ENCODE measurements at regions not wholly inside any gene's neighbourhood (a gene's known extent, or its start where the extent isn't known, plus 50 kb on each side); places are given as distances from the start of the nearest gene placed in this dataset.

GRCh38 chr4:125011646-125012045 lies 299.1 kb upstream of the ANKRD50 start:
- no peak for ATAC-seq (replicated peaks in 1 of 4)
- H3K4me1 ChIP-seq (ENCODE audit: control insufficient read depth in 1 of 2, extremely low read depth in 1 of 2, insufficient read depth in 2 of 2, low read length in 2 of 2), result no peaks in the 10 kb centered on the region
- H3K27me3 Mint-ChIP-seq, result no peaks in the 10 kb centered on the region
- H3K27ac Mint-ChIP-seq, result no peak overlapping the region
- no peaks in the 10 kb centered on the region for H3K27me3 ChIP-seq (replicated peaks in 1 of 2; ENCODE audit: control insufficient read depth in 2 of 2, extremely low read depth in 1 of 2, insufficient read depth in 2 of 2, low read length in 1 of 2)
- H3K4me3 Mint-ChIP-seq, result no peak overlapping the region
- no peaks in the 10 kb centered on the region for H3K9me3 ChIP-seq
- WGBS (ENCODE audit: insufficient coverage), result 40% methylated on average over 1 of the region's 2 CpGs
- no peak overlapping the region for H3K4me3 ChIP-seq (ENCODE audit: control insufficient read depth in 1 of 2, extremely low read depth in 1 of 2, low read length in 1 of 2)
- no peaks in the 10 kb centered on the region for H3K36me3 Mint-ChIP-seq
- ChIA-PET CTCF (no interaction called here), POLR2A (no interaction called here)
- peaks cover 0 to 18% (median 3%) of the 10 kb centered on the region in 3 donors for H3K9me3 Mint-ChIP-seq
- DNase-seq, result no peak
- H3K36me3 ChIP-seq (ENCODE audit: control insufficient read depth in 2 of 2, extremely low read depth in 1 of 2, insufficient read depth in 1 of 2, low read length in 1 of 2), result no peaks in the 10 kb centered on the region
- no peak overlapping the region for H3K27ac ChIP-seq (ENCODE audit: low read length)
- H3K4me1 Mint-ChIP-seq, result no peaks in the 10 kb centered on the region

GRCh38 chr4:125010796-125011503 lies 298.4 kb upstream of the ANKRD50 start:
- Histone ChIP-seq H3K27ac (ENCODE audit: low read length) (no peak overlapping the region), H3K36me3 (ENCODE audit: control insufficient read depth in 2 of 2, extremely low read depth in 1 of 2, insufficient read depth in 1 of 2, low read length in 1 of 2) (no peaks in the 10 kb centered on the region), H3K4me1 (ENCODE audit: control insufficient read depth in 1 of 2, extremely low read depth in 1 of 2, insufficient read depth in 2 of 2, low read length in 2 of 2) (no peaks in the 10 kb centered on the region), H3K9me3 (no peaks in the 10 kb centered on the region), H3K27me3 (replicated peaks in 1 of 2; ENCODE audit: control insufficient read depth in 2 of 2, extremely low read depth in 1 of 2, insufficient read depth in 2 of 2, low read length in 1 of 2) (no peaks in the 10 kb centered on the region), H3K4me3 (ENCODE audit: control insufficient read depth in 1 of 2, extremely low read depth in 1 of 2, low read length in 1 of 2) (no peak overlapping the region)
- WGBS (ENCODE audit: insufficient coverage), result 90% methylated on average over 2 of the region's 7 CpGs
- Mint-ChIP-seq H3K27ac (no peak overlapping the region), H3K4me3 (no peak overlapping the region), H3K27me3 (no peaks in the 10 kb centered on the region), H3K4me1 (no peaks in the 10 kb centered on the region), H3K36me3 (no peaks in the 10 kb centered on the region), H3K9me3 (peaks cover 0 to 23% (median 3%) of the 10 kb centered on the region in 3 donors)
- DNase-seq, result no peak
- ChIA-PET POLR2A (no interaction called here), CTCF (no interaction called here)
- no peak for ATAC-seq (replicated peaks in 1 of 4)

- H3K27ac ChIP-seq (ENCODE audit: low read length), result no peak overlapping the region
- Mint-ChIP-seq H3K9me3 (peaks cover 2 to 30% (median 6%) of the 10 kb centered on the region in 3 donors), H3K4me3 (no peak overlapping the region), H3K4me1 (no peaks in the 10 kb centered on the region), H3K27me3 (no peaks in the 10 kb centered on the region), H3K36me3 (no peaks in the 10 kb centered on the region), H3K27ac (no peak overlapping the region)
- no peaks in the 10 kb centered on the region for H3K4me1 ChIP-seq (ENCODE audit: control insufficient read depth in 1 of 2, extremely low read depth in 1 of 2, insufficient read depth in 2 of 2, low read length in 2 of 2)
- DNase-seq, result no peak
- no peak for ATAC-seq (replicated peaks in 1 of 4)
- POLR2A ChIA-PET, result no interaction called here
- no peaks in the 10 kb centered on the region for H3K27me3 ChIP-seq (replicated peaks in 1 of 2; ENCODE audit: control insufficient read depth in 2 of 2, extremely low read depth in 1 of 2, insufficient read depth in 2 of 2, low read length in 1 of 2)
- H3K36me3 ChIP-seq (ENCODE audit: control insufficient read depth in 2 of 2, extremely low read depth in 1 of 2, insufficient read depth in 1 of 2, low read length in 1 of 2), result no peaks in the 10 kb centered on the region
- CTCF ChIA-PET, result no interaction called here
- WGBS (ENCODE audit: insufficient coverage), result no CpG with 5 or more reads among the region's 1 CpG
- no peak overlapping the region for H3K4me3 ChIP-seq (ENCODE audit: control insufficient read depth in 1 of 2, extremely low read depth in 1 of 2, low read length in 1 of 2)
- no peaks in the 10 kb centered on the region for H3K9me3 ChIP-seq
Measured at GRCh38 chr4:125008676-125009075, 296.1 kb upstream of the ANKRD50 start.

GRCh38 chr4:125004676-125005075 lies 292.1 kb upstream of the ANKRD50 start:
- CTCF ChIA-PET, result no interaction called here
- Histone ChIP-seq H3K36me3 (ENCODE audit: control insufficient read depth in 2 of 2, extremely low read depth in 1 of 2, insufficient read depth in 1 of 2, low read length in 1 of 2) (no peaks in the 10 kb centered on the region), H3K27me3 (replicated peaks in 1 of 2; ENCODE audit: control insufficient read depth in 2 of 2, extremely low read depth in 1 of 2, insufficient read depth in 2 of 2, low read length in 1 of 2) (no peaks in the 10 kb centered on the region), H3K4me1 (ENCODE audit: control insufficient read depth in 1 of 2, extremely low read depth in 1 of 2, insufficient read depth in 2 of 2, low read length in 2 of 2) (no peaks in the 10 kb centered on the region), H3K27ac (ENCODE audit: low read length) (no peak overlapping the region), H3K4me3 (ENCODE audit: control insufficient read depth in 1 of 2, extremely low read depth in 1 of 2, low read length in 1 of 2) (no peak overlapping the region), H3K9me3 (no peaks in the 10 kb centered on the region)
- WGBS (ENCODE audit: insufficient coverage), result 100% methylated on average over 1 of the region's 3 CpGs
- Mint-ChIP-seq H3K9me3 (peaks cover 4 to 23% (median 6%) of the 10 kb centered on the region in 3 donors), H3K36me3 (no peaks in the 10 kb centered on the region), H3K27me3 (no peaks in the 10 kb centered on the region), H3K27ac (no peak overlapping the region), H3K4me3 (no peak overlapping the region), H3K4me1 (no peaks in the 10 kb centered on the region)
- POLR2A ChIA-PET, result no interaction called here
- ATAC-seq (replicated peaks in 1 of 4) (no peak), DNase-seq (no peak)

GRCh38 chr4:125003840-125004239 lies 291.3 kb upstream of the ANKRD50 start:
- H3K27me3 ChIP-seq (replicated peaks in 1 of 2; ENCODE audit: control insufficient read depth in 2 of 2, extremely low read depth in 1 of 2, insufficient read depth in 2 of 2, low read length in 1 of 2), result no peaks in the 10 kb centered on the region
- H3K4me1 Mint-ChIP-seq, result no peaks in the 10 kb centered on the region
- 80% methylated on average over 1 of the region's 3 CpGs for WGBS (ENCODE audit: insufficient coverage)
- H3K9me3 Mint-ChIP-seq, result peaks cover 4 to 23% (median 6%) of the 10 kb centered on the region in 3 donors
- no peaks in the 10 kb centered on the region for H3K9me3 ChIP-seq
- H3K27me3 Mint-ChIP-seq, result no peaks in the 10 kb centered on the region
- POLR2A ChIA-PET, result no interaction called here
- DNase-seq (no peak), ATAC-seq (replicated peaks in 1 of 4) (no peak)
- H3K36me3 ChIP-seq (ENCODE audit: control insufficient read depth in 2 of 2, extremely low read depth in 1 of 2, insufficient read depth in 1 of 2, low read length in 1 of 2), result no peaks in the 10 kb centered on the region
- no peak overlapping the region for H3K27ac ChIP-seq (ENCODE audit: low read length)
- H3K4me3 Mint-ChIP-seq, result no peak overlapping the region
- H3K4me3 ChIP-seq (ENCODE audit: control insufficient read depth in 1 of 2, extremely low read depth in 1 of 2, low read length in 1 of 2), result no peak overlapping the region
- CTCF ChIA-PET, result no interaction called here
- H3K36me3 Mint-ChIP-seq, result no peaks in the 10 kb centered on the region
- H3K27ac Mint-ChIP-seq, result no peak overlapping the region
- no peaks in the 10 kb centered on the region for H3K4me1 ChIP-seq (ENCODE audit: control insufficient read depth in 1 of 2, extremely low read depth in 1 of 2, insufficient read depth in 2 of 2, low read length in 2 of 2)

GRCh38 chr4:124997991-124998390 lies 285.5 kb upstream of the ANKRD50 start:
- H3K27ac Mint-ChIP-seq, result no peak overlapping the region
- no peak for DNase-seq
- Histone ChIP-seq H3K27ac (ENCODE audit: low read length) (no peak overlapping the region), H3K36me3 (ENCODE audit: control insufficient read depth in 2 of 2, extremely low read depth in 1 of 2, insufficient read depth in 1 of 2, low read length in 1 of 2) (no peaks in the 10 kb centered on the region), H3K4me3 (ENCODE audit: control insufficient read depth in 1 of 2, extremely low read depth in 1 of 2, low read length in 1 of 2) (no peak overlapping the region), H3K9me3 (no peaks in the 10 kb centered on the region), H3K4me1 (ENCODE audit: control insufficient read depth in 1 of 2, extremely low read depth in 1 of 2, insufficient read depth in 2 of 2, low read length in 2 of 2) (no peaks in the 10 kb centered on the region), H3K27me3 (replicated peaks in 1 of 2; ENCODE audit: control insufficient read depth in 2 of 2, extremely low read depth in 1 of 2, insufficient read depth in 2 of 2, low read length in 1 of 2) (no peaks in the 10 kb centered on the region)
- no peaks in the 10 kb centered on the region for H3K27me3 Mint-ChIP-seq
- peaks cover 0 to 11% (median 4%) of the 10 kb centered on the region in 3 donors for H3K9me3 Mint-ChIP-seq
- H3K36me3 Mint-ChIP-seq, result no peaks in the 10 kb centered on the region
- CTCF ChIA-PET, result no interaction called here
- ATAC-seq (replicated peaks in 1 of 4), result no peak
- POLR2A ChIA-PET, result no interaction called here
- H3K4me1 Mint-ChIP-seq, result no peaks in the 10 kb centered on the region
- H3K4me3 Mint-ChIP-seq, result no peak overlapping the region

GRCh38 chr4:124997124-124997523 lies 284.6 kb upstream of the ANKRD50 start:
- DNase-seq (no peak), ATAC-seq (replicated peaks in 1 of 4) (no peak)
- H3K9me3 Mint-ChIP-seq, result peaks cover 0 to 11% (median 4%) of the 10 kb centered on the region in 3 donors
- Histone ChIP-seq H3K36me3 (ENCODE audit: control insufficient read depth in 2 of 2, extremely low read depth in 1 of 2, insufficient read depth in 1 of 2, low read length in 1 of 2) (no peaks in the 10 kb centered on the region), H3K9me3 (no peaks in the 10 kb centered on the region), H3K27me3 (replicated peaks in 1 of 2; ENCODE audit: control insufficient read depth in 2 of 2, extremely low read depth in 1 of 2, insufficient read depth in 2 of 2, low read length in 1 of 2) (no peaks in the 10 kb centered on the region), H3K27ac (ENCODE audit: low read length) (no peak overlapping the region), H3K4me3 (ENCODE audit: control insufficient read depth in 1 of 2, extremely low read depth in 1 of 2, low read length in 1 of 2) (no peak overlapping the region), H3K4me1 (ENCODE audit: control insufficient read depth in 1 of 2, extremely low read depth in 1 of 2, insufficient read depth in 2 of 2, low read length in 2 of 2) (no peaks in the 10 kb centered on the region)
- H3K27ac Mint-ChIP-seq, result no peak overlapping the region
- ChIA-PET POLR2A (no interaction called here), CTCF (no interaction called here)
- WGBS (ENCODE audit: insufficient coverage), result no CpG with 5 or more reads among the region's 1 CpG
- no peaks in the 10 kb centered on the region for H3K4me1 Mint-ChIP-seq
- H3K36me3 Mint-ChIP-seq, result no peaks in the 10 kb centered on the region
- H3K27me3 Mint-ChIP-seq, result no peaks in the 10 kb centered on the region
- no peak overlapping the region for H3K4me3 Mint-ChIP-seq
